Progenitor cell of endocrine pancreas (in vitro differentiated cells): ENCODE measurements at regions not wholly inside any gene's neighbourhood (a gene's known extent, or its start where the extent isn't known, plus 50 kb on each side); places are given as distances from the start of the nearest gene placed in this dataset.

Source experiments
- DNase-seq: peaks from one replicate; pipeline ENCODE4 v3.0.0; 2021; ENCODE audit warnings: low spot score; ENCODE audit not compliant: unreplicated experiment
- H3K27ac Mint-ChIP-seq: 2 replicates; pipeline ENCODE4 v1.8.0; 2021; ENCODE audit warnings: mild to moderate bottlenecking, moderate library complexity, mixed read lengths
- H3K27me3 Mint-ChIP-seq: 2 replicates; pipeline ENCODE4 v1.8.0; 2021; ENCODE audit warnings: mixed read lengths
- H3K36me3 Mint-ChIP-seq: 2 replicates; pipeline ENCODE4 v1.8.0; 2022; ENCODE audit warnings: mixed read lengths; ENCODE audit not compliant: insufficient read depth
- H3K4me1 Mint-ChIP-seq: 2 replicates; pipeline ENCODE4 v1.8.0; 2021; ENCODE audit warnings: low read depth, mixed read lengths
- H3K4me3 Mint-ChIP-seq: 2 replicates; pipeline ENCODE4 v1.8.0; 2021; ENCODE audit warnings: low read depth, mild to moderate bottlenecking, moderate library complexity, mixed read lengths
- H3K9me3 Mint-ChIP-seq: 2 replicates; pipeline ENCODE4 v1.8.0; 2021; ENCODE audit warnings: low read depth, mixed read lengths
- TF ChIP-seq, protein P1 (sequence below): fragments of 200-600 bp; sonication (generic); IDR thresholded peaks from one replicate; pipeline ENCODE4 v1.5.0; 2021; ENCODE audit warnings: antibody characterized with exemption, mild to moderate bottlenecking; ENCODE audit not compliant: unreplicated experiment

DNA sequence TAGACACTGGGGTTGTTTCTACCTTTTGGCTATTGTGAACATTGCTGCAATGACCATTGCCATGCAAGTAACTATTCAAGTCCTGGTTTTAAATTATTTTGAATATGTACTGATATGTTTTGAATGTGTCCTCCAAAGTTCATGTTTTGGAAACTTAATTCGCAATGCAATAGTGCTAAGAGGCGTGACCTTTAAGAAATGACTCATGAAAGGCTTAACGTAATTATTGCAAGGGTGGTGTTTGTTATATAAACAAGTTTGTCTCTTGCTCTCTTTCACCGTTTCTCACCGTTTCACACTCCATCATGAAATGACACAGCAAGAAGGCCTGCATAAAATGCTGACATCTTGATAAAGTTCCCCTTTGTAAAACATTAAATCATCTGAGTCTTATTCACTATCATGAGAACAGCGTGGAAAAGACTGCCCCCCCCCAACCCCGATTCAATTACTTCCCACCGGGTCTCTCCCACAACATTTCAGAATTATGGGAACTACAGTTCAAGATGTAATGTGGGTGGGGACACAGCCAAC lies 506.9 kb upstream of the FAM47C start:
- Mint-ChIP-seq H3K27ac (no peak overlapping the region), H3K36me3 (peaks cover 1% of the 10 kb centered on the region), H3K9me3 (peaks cover 35% of the 10 kb centered on the region), H3K4me3 (no peak overlapping the region), H3K4me1 (no peaks in the 10 kb centered on the region), H3K27me3 (no peaks in the 10 kb centered on the region)
- TF ChIP-seq, protein P1, sequence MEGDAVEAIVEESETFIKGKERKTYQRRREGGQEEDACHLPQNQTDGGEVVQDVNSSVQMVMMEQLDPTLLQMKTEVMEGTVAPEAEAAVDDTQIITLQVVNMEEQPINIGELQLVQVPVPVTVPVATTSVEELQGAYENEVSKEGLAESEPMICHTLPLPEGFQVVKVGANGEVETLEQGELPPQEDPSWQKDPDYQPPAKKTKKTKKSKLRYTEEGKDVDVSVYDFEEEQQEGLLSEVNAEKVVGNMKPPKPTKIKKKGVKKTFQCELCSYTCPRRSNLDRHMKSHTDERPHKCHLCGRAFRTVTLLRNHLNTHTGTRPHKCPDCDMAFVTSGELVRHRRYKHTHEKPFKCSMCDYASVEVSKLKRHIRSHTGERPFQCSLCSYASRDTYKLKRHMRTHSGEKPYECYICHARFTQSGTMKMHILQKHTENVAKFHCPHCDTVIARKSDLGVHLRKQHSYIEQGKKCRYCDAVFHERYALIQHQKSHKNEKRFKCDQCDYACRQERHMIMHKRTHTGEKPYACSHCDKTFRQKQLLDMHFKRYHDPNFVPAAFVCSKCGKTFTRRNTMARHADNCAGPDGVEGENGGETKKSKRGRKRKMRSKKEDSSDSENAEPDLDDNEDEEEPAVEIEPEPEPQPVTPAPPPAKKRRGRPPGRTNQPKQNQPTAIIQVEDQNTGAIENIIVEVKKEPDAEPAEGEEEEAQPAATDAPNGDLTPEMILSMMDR = no peak
- no peak for DNase-seq

DNA sequence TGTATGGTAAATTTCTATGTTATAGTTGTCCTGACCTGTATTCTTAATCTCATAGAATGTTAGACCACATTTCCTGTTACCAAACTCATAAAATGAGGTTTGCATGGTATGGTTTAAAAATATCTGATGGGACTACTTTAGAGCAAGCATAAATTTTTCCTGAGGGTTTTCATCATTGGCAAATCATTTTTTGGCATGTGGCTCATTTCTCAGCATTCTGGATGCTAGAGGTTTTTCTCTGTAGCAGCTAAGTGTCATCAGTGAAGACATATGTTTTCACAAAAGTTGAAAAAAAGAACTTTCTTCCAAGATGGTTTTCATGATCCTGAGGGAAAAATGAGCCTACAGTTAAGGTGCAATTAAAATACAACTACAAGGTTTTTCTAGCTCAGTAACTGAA lies 503.5 kb upstream of the FAM47C start:
- TF ChIP-seq, protein P1 = no peak
- no peak overlapping the region for H3K27ac Mint-ChIP-seq
- peaks cover 1% of the 10 kb centered on the region for H3K36me3 Mint-ChIP-seq
- H3K27me3 Mint-ChIP-seq = no peaks in the 10 kb centered on the region
- no peak for DNase-seq
- H3K4me1 Mint-ChIP-seq = no peaks in the 10 kb centered on the region
- no peak overlapping the region for H3K4me3 Mint-ChIP-seq
- peaks cover 41% of the 10 kb centered on the region for H3K9me3 Mint-ChIP-seq

DNA sequence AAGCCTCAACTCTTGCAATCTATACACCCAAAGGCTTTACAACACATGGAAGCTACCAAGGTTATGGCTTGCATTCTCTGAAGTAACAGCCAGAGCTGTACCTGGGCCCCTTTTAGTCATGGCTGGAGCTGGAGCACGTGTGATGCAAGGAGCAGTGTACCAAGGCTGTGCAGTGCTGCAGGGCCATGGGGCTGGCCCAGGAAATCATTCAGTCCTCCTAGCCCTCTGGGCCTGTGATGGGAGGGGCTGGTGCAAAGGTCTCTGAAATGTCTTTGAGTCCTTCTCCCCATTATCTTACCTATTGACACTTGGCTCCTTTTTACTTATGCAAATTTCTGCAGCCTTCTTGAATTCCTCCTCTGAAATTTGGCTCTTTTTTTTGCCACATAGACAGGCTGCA lies 500.1 kb upstream of the FAM47C start:
- Mint-ChIP-seq H3K36me3 (no peaks in the 10 kb centered on the region), H3K4me1 (no peaks in the 10 kb centered on the region), H3K4me3 (no peak overlapping the region), H3K9me3 (peaks cover 34% of the 10 kb centered on the region), H3K27ac (no peak overlapping the region), H3K27me3 (no peaks in the 10 kb centered on the region)
- TF ChIP-seq, protein P1 = no peak
- no peak for DNase-seq

DNA sequence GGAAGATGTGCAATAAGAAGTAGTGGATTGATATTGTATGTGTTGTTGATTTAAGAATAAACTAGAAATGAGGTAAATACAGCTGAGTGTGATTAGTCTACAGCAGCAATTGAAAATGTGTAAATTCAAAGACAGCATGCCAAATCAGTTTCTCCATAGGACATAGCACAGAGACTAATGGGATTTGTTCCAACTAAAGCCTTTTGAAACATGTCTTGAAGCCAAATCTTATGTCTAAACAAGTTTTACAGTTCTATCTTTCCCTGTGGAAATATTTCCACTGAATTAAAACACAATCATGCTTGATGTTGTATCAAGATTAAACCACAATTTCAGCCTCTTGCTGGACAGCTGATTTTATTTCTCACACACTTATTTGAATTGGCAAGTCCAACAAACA lies 497.4 kb upstream of the FAM47C start:
- Mint-ChIP-seq H3K4me3 (no peak overlapping the region), H3K9me3 (peaks cover 48% of the 10 kb centered on the region), H3K4me1 (no peaks in the 10 kb centered on the region), H3K36me3 (no peaks in the 10 kb centered on the region), H3K27me3 (no peaks in the 10 kb centered on the region), H3K27ac (no peak overlapping the region)
- TF ChIP-seq, protein P1 = no peak
- DNase-seq = no peak

DNA sequence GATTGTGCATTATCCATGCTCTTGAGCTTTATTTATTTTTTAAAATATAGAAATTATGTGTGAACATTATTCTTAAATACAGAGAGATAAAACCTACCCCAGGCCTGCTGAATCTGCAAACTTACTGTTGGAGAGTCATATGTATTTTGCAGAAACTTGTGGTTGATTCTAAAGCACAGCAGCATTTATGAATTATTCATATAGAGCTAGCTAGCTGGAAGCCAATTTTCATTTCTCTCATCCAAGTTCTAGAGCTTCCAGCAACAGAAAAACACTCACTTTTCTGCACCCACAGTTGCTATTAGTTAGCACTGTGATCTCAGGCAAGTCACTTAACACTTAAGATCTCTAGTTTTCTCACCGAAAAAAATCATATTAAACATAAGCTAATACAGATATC lies 479.5 kb upstream of the FAM47C start:
- no peak for DNase-seq
- TF ChIP-seq, protein P1 = no peak
- H3K4me3 Mint-ChIP-seq = no peak overlapping the region
- no peaks in the 10 kb centered on the region for H3K36me3 Mint-ChIP-seq
- H3K27me3 Mint-ChIP-seq = no peaks in the 10 kb centered on the region
- no peaks in the 10 kb centered on the region for H3K4me1 Mint-ChIP-seq
- peaks cover 28% of the 10 kb centered on the region for H3K9me3 Mint-ChIP-seq
- no peak overlapping the region for H3K27ac Mint-ChIP-seq
